WI38 (cell line): ENCODE measurements at regions not wholly inside any gene's neighbourhood (a gene's known extent, or its start where the extent isn't known, plus 50 kb on each side); places are given as distances from the start of the nearest gene placed in this dataset.

ENCODE experiments used
- H3K4me3 ChIP-seq: 2 replicates; pipeline ENCODE4 v1.5.1; 2011; ENCODE audit warnings: low read depth, mild to moderate bottlenecking, control low read depth, low read length
- CTCF ChIP-seq: IDR thresholded peaks from 2 replicates; pipeline ENCODE4 v1.5.1; 2012; ENCODE audit warnings: low read depth, mild to moderate bottlenecking, control low read depth, low read length

GRCh38 chr18:41860987-41861386, 94.0 kb upstream of the PIK3C3 start:
- no peak for TF ChIP-seq CTCF

GRCh38 chr18:41858761-41859555, 96.1 kb upstream of the PIK3C3 start:
- H3K4me3 ChIP-seq = no peak overlapping the region
- no peak for TF ChIP-seq CTCF

More at GRCh38 chr18:41860987-41861386, 94.0 kb upstream of the PIK3C3 start:
- no peak overlapping the region for H3K4me3 ChIP-seq

GRCh38 chr18:41853280-41853679, 101.8 kb upstream of the PIK3C3 start:
- H3K4me3 ChIP-seq = no peak overlapping the region
- no peak for TF ChIP-seq CTCF

- no peak overlapping the region for H3K4me3 ChIP-seq
- no peak for TF ChIP-seq CTCF
Measured at GRCh38 chr18:41850781-41851180, 104.3 kb upstream of the PIK3C3 start.

- H3K4me3 ChIP-seq = no peak overlapping the region
- TF ChIP-seq CTCF = no peak
Measured at GRCh38 chr18:41849632-41850031, 105.4 kb upstream of the PIK3C3 start.

GRCh38 chr18:41845563-41845962, 109.5 kb upstream of the PIK3C3 start:
- TF ChIP-seq CTCF = no peak
- no peak overlapping the region for H3K4me3 ChIP-seq

- H3K4me3 ChIP-seq = no peak overlapping the region
- no peak for TF ChIP-seq CTCF
Measured at GRCh38 chr18:41842886-41843285, 112.1 kb upstream of the PIK3C3 start.
